ENCODE measurements at regions not wholly inside any gene's neighbourhood (a gene's known extent, or its start where the extent isn't known, plus 50 kb on each side); places are given as distances from the start of the nearest gene placed in this dataset.

GRCh38 chr5:4700871-4701270 is 439.3 kb upstream of the ADAMTS16 start:
- Mint-ChIP-seq H3K27me3 (ENCODE audit: insufficient read depth, unreplicated experiment) (peaks cover 3% of the 10 kb centered on the region), H3K4me1 (ENCODE audit: low read depth, unreplicated experiment) (no peaks in the 10 kb centered on the region), H3K27ac (ENCODE audit: unreplicated experiment) (no peak overlapping the region), H3K36me3 (ENCODE audit: insufficient read depth, unreplicated experiment) (no peaks in the 10 kb centered on the region), H3K4me3 (ENCODE audit: unreplicated experiment) (no peak overlapping the region), H3K9me3 (ENCODE audit: unreplicated experiment) (no peaks in the 10 kb centered on the region)
- intact Hi-C loops (cut with micrococcal nuclease; ENCODE audit: unreplicated experiment), result no loop called here
- BruUV-seq (replicated peaks), result no TSS peak
- TF ChIP-seq, protein P1, sequence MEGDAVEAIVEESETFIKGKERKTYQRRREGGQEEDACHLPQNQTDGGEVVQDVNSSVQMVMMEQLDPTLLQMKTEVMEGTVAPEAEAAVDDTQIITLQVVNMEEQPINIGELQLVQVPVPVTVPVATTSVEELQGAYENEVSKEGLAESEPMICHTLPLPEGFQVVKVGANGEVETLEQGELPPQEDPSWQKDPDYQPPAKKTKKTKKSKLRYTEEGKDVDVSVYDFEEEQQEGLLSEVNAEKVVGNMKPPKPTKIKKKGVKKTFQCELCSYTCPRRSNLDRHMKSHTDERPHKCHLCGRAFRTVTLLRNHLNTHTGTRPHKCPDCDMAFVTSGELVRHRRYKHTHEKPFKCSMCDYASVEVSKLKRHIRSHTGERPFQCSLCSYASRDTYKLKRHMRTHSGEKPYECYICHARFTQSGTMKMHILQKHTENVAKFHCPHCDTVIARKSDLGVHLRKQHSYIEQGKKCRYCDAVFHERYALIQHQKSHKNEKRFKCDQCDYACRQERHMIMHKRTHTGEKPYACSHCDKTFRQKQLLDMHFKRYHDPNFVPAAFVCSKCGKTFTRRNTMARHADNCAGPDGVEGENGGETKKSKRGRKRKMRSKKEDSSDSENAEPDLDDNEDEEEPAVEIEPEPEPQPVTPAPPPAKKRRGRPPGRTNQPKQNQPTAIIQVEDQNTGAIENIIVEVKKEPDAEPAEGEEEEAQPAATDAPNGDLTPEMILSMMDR (IDR thresholded peaks at IDR 0.05; ENCODE audit: insufficient read depth in 1 of 2, low read depth in 1 of 2, low read length in 1 of 2, severe bottlenecking in 1 of 2, unreplicated experiment in 1 of 2), result no peak
- ChIA-PET CTCF (no interaction called here), POLR2A (no interaction called here)
- Histone ChIP-seq H3K4me1 (no peaks in the 10 kb centered on the region), H3K4me3 (ENCODE audit: low read depth, low read length) (no peak overlapping the region), H3K36me3 (ENCODE audit: control insufficient read depth, insufficient read depth, low read length) (no peaks in the 10 kb centered on the region), H3K9me3 (no peaks in the 10 kb centered on the region), H3K27me3 (replicated peaks; ENCODE audit: control insufficient read depth, insufficient read depth, low read length) (no peaks in the 10 kb centered on the region)
- no peak for DNase-seq

GRCh38 chr5:4703931-4704458 is 436.1 kb upstream of the ADAMTS16 start:
- ChIA-PET POLR2A (no interaction called here), CTCF (no interaction called here)
- Mint-ChIP-seq H3K4me1 (ENCODE audit: low read depth, unreplicated experiment) (no peaks in the 10 kb centered on the region), H3K27me3 (ENCODE audit: insufficient read depth, unreplicated experiment) (peaks cover 10% of the 10 kb centered on the region), H3K36me3 (ENCODE audit: insufficient read depth, unreplicated experiment) (no peaks in the 10 kb centered on the region), H3K4me3 (ENCODE audit: unreplicated experiment) (no peak overlapping the region), H3K9me3 (ENCODE audit: unreplicated experiment) (no peaks in the 10 kb centered on the region), H3K27ac (ENCODE audit: unreplicated experiment) (no peak overlapping the region)
- Histone ChIP-seq H3K9me3 (no peaks in the 10 kb centered on the region), H3K27me3 (replicated peaks; ENCODE audit: control insufficient read depth, insufficient read depth, low read length) (no peaks in the 10 kb centered on the region), H3K36me3 (ENCODE audit: control insufficient read depth, insufficient read depth, low read length) (no peaks in the 10 kb centered on the region), H3K4me1 (no peaks in the 10 kb centered on the region), H3K4me3 (ENCODE audit: low read depth, low read length) (no peak overlapping the region)
- DNase-seq, result no peak
- intact Hi-C loops (cut with micrococcal nuclease; ENCODE audit: unreplicated experiment), result no loop called here
- TF ChIP-seq, protein P1 (IDR thresholded peaks at IDR 0.05; ENCODE audit: insufficient read depth in 1 of 2, low read depth in 1 of 2, low read length in 1 of 2, severe bottlenecking in 1 of 2, unreplicated experiment in 1 of 2), result no peak
- BruUV-seq (replicated peaks), result no TSS peak

- no peaks in the 10 kb centered on the region for H3K9me3 ChIP-seq
- no peak overlapping the region for H3K4me3 Mint-ChIP-seq (ENCODE audit: unreplicated experiment)
- H3K4me1 Mint-ChIP-seq (ENCODE audit: low read depth, unreplicated experiment), result no peaks in the 10 kb centered on the region
- POLR2A ChIA-PET, result no interaction called here
- CTCF ChIA-PET, result no interaction called here
- intact Hi-C loops (cut with micrococcal nuclease; ENCODE audit: unreplicated experiment), result no loop called here
- no peak for DNase-seq
- no peak overlapping the region for H3K4me3 ChIP-seq (ENCODE audit: low read depth, low read length)
- H3K4me1 ChIP-seq, result no peaks in the 10 kb centered on the region
- no peaks in the 10 kb centered on the region for H3K36me3 Mint-ChIP-seq (ENCODE audit: insufficient read depth, unreplicated experiment)
- no peaks in the 10 kb centered on the region for H3K27me3 ChIP-seq (replicated peaks; ENCODE audit: control insufficient read depth, insufficient read depth, low read length)
- H3K9me3 Mint-ChIP-seq (ENCODE audit: unreplicated experiment), result no peaks in the 10 kb centered on the region
- TF ChIP-seq, protein P1 (IDR thresholded peaks at IDR 0.05; ENCODE audit: insufficient read depth in 1 of 2, low read depth in 1 of 2, low read length in 1 of 2, severe bottlenecking in 1 of 2, unreplicated experiment in 1 of 2), result no peak
- no TSS peak for BruUV-seq (replicated peaks)
- H3K27me3 Mint-ChIP-seq (ENCODE audit: insufficient read depth, unreplicated experiment), result peaks cover 10% of the 10 kb centered on the region
- H3K36me3 ChIP-seq (ENCODE audit: control insufficient read depth, insufficient read depth, low read length), result no peaks in the 10 kb centered on the region
- H3K27ac Mint-ChIP-seq (ENCODE audit: unreplicated experiment), result no peak overlapping the region
These were observed 435.2 kb upstream of the ADAMTS16 start for GRCh38 chr5:4704951-4705350.

Measured in Caco-2 (cell line).